HEK293T (cell line): ENCODE measurements at regions not wholly inside any gene's neighbourhood (a gene's known extent, or its start where the extent isn't known, plus 50 kb on each side); places are given as distances from the start of the nearest gene placed in this dataset.

ENCODE experiments used
- ARNT ChIP-seq: fragments of 450-650 bp; IDR thresholded peaks from 2 replicates; pipeline ENCODE4 v1.6.1; 2017; ENCODE audit warnings: mild to moderate bottlenecking
- BHLHE40 ChIP-seq: fragments of 450-650 bp; IDR thresholded peaks from 2 replicates; pipeline ENCODE4 v1.6.1; 2016; ENCODE audit warnings: mild to moderate bottlenecking, moderate library complexity, borderline replicate concordance
- FOXA1 ChIP-seq: fragments of 450-650 bp; IDR thresholded peaks from 2 replicates; pipeline ENCODE4 v1.6.1; 2016; ENCODE audit warnings: mild to moderate bottlenecking
- FOXK2 ChIP-seq: fragments of 450-650 bp; IDR thresholded peaks from 2 replicates; pipeline ENCODE4 v1.6.1; 2016; ENCODE audit warnings: mild to moderate bottlenecking
- FOXM1 ChIP-seq: fragments of 450-650 bp; IDR thresholded peaks from 2 replicates; pipeline ENCODE4 v1.6.1; 2017; ENCODE audit warnings: mild to moderate bottlenecking, borderline replicate concordance
- LEF1 ChIP-seq: fragments of 450-650 bp; IDR thresholded peaks from 2 replicates; pipeline ENCODE4 v1.6.1; 2017; ENCODE audit warnings: mild to moderate bottlenecking, borderline replicate concordance
- NFRKB ChIP-seq: fragments of 450-650 bp; IDR thresholded peaks from 2 replicates; pipeline ENCODE4 v1.6.1; 2016; ENCODE audit warnings: mild to moderate bottlenecking, moderate library complexity
- SP1 ChIP-seq: fragments of 450-650 bp; IDR thresholded peaks from 2 replicates; pipeline ENCODE4 v1.6.1; 2017
- SUZ12 ChIP-seq: fragments of 450-650 bp; IDR thresholded peaks from 2 replicates; pipeline ENCODE4 v1.6.1; 2016; ENCODE audit warnings: mild to moderate bottlenecking
- TARDBP ChIP-seq: fragments of 450-650 bp; IDR thresholded peaks from 2 replicates; pipeline ENCODE4 v1.6.1; 2016
- TF ChIP-seq, protein P1 (sequence below): fragments of 450-650 bp; IDR thresholded peaks from 2 replicates; pipeline ENCODE4 v1.6.1; 2016

DNA sequence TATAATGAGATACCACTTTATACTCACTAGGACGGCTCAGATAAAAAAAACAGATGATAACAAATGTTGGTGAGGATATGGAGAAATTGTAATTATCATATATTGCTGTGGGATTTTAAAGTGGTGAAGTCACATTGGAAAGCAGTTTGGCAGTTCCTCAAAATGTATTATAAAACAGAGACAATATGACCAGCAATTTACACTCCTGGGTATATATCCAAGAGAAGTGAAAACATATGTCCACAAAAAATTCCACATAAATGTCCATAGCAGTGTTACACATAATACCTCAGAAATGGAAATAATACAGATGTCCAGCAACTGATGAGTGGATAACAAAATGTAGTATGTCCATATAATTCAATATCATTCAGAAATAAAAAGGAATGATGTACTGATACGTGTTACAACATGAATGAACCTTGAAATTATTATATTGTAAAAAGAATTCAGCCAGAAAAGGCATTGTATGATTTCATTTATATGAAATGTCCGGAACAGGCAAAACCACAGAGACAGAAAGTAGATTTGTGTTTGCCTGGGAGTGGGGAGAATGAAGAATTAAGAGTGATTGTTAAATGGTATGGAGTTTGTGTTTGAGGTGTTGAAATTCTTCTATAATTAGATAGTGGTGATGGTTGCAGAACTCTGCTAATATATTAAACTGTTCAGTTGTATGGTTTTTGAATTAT is 220.9 kb downstream of the SLC7A11 start:
- TF ChIP-seq FOXM1 (no peak), BHLHE40 (no peak), ARNT (no peak), SUZ12 (no peak), FOXA1 (no peak), FOXK2 (no peak), SP1 (no peak), NFRKB (no peak), LEF1 (no peak), TARDBP (no peak)
- TF ChIP-seq, protein P1, sequence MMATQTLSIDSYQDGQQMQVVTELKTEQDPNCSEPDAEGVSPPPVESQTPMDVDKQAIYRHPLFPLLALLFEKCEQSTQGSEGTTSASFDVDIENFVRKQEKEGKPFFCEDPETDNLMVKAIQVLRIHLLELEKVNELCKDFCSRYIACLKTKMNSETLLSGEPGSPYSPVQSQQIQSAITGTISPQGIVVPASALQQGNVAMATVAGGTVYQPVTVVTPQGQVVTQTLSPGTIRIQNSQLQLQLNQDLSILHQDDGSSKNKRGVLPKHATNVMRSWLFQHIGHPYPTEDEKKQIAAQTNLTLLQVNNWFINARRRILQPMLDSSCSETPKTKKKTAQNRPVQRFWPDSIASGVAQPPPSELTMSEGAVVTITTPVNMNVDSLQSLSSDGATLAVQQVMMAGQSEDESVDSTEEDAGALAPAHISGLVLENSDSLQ, result no peak
